Fibroblast of pulmonary artery (primary cell): ENCODE measurements at regions not wholly inside any gene's neighbourhood (a gene's known extent, or its start where the extent isn't known, plus 50 kb on each side); places are given as distances from the start of the nearest gene placed in this dataset.

Experiments
- DNase-seq: peaks from one replicate; pipeline ENCODE4 v3.0.0-alpha.2; 2010; ENCODE audit warnings: low read depth
- H3K4me3 ChIP-seq: replicated peaks from 2 replicates; pipeline ENCODE4 v1.5.1; 2011; ENCODE audit warnings: low read depth, mild to moderate bottlenecking, control low read depth, low read length, moderate library complexity
- TF ChIP-seq, protein P1 (sequence below): IDR thresholded peaks from 2 replicates; pipeline ENCODE4 v1.5.1; 2011; ENCODE audit warnings: mild to moderate bottlenecking, control low read depth, low read length, inconsistent platforms; ENCODE audit errors: missing control alignments

DNA sequence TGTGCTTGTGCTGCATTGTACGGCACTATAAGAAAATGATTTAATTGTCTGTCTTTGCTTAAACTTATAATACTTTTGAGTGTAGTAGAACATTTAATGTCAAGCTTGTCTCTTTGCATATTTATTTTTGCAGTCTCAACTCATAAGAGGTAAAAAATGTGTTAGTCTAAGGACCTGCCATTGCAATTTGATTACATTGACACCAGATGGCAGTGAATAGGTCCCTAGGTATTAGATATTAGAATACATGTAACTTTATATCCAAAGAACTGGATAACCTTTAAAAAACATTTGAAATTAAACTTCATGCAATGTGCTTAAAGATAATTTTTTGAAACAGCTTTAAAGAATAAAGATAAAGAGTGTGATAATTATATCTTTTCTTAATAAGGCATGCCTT, 1421.3 kb downstream of the OLFM4 start:
- H3K4me3 ChIP-seq, result no peak overlapping the region
- TF ChIP-seq, protein P1, sequence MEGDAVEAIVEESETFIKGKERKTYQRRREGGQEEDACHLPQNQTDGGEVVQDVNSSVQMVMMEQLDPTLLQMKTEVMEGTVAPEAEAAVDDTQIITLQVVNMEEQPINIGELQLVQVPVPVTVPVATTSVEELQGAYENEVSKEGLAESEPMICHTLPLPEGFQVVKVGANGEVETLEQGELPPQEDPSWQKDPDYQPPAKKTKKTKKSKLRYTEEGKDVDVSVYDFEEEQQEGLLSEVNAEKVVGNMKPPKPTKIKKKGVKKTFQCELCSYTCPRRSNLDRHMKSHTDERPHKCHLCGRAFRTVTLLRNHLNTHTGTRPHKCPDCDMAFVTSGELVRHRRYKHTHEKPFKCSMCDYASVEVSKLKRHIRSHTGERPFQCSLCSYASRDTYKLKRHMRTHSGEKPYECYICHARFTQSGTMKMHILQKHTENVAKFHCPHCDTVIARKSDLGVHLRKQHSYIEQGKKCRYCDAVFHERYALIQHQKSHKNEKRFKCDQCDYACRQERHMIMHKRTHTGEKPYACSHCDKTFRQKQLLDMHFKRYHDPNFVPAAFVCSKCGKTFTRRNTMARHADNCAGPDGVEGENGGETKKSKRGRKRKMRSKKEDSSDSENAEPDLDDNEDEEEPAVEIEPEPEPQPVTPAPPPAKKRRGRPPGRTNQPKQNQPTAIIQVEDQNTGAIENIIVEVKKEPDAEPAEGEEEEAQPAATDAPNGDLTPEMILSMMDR, result no peak
- DNase-seq, result no peak

DNA sequence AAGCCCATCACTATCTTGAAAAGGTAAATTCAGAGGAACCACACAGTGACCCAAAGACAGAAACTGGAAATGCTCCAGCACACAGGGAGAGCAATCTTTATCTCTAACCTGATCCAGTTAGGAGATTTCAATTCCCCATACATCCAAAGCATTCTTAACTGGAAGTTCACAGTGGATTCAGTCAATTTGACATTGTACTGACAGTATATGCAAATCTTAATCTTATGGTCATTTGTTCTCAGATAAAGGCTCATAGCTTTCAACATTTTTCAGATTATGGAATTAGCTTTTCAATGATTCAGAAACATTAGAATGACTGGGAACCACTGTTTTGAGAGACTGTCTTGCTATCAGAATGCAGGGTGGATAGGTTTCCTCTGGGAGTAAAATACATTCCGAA, 1455.6 kb downstream of the OLFM4 start:
- H3K4me3 ChIP-seq, result no peak overlapping the region
- DNase-seq, result no peak
- TF ChIP-seq, protein P1, result no peak

DNA sequence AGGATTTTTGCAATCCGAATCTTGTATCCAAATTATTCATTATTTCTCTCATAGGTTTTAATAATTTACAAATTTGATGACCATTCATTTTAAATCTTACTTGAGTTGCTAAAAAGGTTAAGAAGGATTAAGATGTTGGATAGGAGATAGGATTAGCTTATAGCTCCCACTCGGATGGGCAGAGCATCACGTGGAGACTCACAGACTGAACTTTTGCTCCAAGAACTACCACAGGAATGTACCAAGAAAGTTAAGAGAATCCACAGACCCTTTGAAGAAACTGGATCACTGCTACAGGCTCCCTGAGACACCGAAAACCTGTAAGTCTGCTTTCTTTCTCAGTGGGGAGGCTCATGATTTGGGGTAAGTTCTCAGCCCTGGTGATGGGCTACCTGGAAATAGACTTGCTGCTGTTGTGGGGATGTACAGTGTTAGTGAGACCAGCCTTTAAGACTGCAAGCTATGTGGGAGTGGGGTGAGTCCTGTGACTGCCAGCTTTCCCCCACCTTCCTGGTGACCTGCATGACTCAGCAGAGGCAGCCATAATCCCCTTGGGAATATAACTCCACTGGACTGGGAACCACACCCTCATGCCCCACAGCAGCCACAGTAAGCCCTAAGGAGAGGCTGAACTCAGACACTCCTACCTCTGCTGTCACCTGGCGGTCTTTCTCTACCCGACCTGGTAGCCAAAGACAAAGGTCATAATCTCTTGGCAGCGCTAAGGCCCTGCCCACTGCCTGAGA, 1458.0 kb downstream of the OLFM4 start:
- TF ChIP-seq, protein P1, result no peak
- H3K4me3 ChIP-seq, result no peak overlapping the region
- no peak for DNase-seq

DNA sequence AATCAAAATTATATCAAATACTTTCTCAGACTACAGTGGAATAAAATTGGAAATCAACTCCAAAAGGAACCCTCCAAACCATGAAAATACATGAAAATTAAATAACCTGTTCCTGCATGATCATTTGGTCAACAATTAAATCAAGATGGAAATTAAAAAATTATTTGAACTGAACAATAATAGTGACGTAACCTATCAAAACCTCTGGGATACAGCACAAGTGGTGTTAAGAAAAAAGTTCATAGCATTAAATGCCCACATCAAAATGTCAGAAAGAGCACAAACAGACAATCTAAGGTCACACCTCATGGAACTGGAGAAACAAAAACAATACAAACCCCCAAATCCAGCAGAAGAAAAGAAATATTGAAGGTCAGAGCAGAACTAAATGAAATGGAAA, 1460.7 kb downstream of the OLFM4 start:
- TF ChIP-seq, protein P1, result no peak
- H3K4me3 ChIP-seq, result no peak overlapping the region
- DNase-seq, result no peak

DNA sequence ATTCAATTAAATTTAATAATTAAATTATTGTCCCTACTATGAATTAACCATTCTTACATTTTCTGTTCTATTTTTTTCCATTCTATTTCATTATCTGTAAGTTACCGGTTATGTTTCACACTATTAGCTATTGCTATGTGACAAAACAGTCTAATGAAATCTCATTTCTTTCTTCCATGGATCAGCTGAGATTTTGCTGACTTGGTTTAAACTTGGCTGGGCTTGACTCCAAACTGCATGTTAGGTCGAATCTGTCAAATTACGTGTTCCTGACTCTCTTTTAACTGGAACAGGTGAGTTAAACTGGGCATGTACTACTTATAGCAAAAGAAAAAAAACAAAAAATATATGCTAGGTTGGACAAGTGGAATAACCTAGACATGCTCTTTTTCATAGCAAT, 1464.4 kb downstream of the OLFM4 start:
- no peak for DNase-seq
- no peak overlapping the region for H3K4me3 ChIP-seq
- TF ChIP-seq, protein P1, result no peak

DNA sequence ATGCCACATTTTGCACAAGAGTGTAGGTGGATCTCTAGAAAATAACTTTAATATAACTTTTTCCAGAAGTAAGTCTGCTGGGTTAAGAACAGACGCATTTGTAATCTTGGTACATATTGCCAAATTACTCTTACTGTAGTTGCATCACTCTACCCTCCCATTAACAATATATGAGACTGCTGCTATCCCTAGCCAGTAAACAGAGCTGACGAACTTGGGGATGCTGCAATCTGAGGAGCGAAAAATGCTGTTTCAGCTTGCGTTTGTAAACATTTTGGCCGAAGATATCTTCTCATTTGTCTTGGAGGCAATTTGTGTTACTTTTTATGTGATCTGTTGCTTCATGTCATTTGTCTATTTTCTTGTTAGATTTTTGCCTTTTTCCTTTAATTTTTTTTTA, 1482.8 kb downstream of the OLFM4 start:
- TF ChIP-seq, protein P1, result no peak
- H3K4me3 ChIP-seq, result no peak overlapping the region
- DNase-seq, result no peak

DNA sequence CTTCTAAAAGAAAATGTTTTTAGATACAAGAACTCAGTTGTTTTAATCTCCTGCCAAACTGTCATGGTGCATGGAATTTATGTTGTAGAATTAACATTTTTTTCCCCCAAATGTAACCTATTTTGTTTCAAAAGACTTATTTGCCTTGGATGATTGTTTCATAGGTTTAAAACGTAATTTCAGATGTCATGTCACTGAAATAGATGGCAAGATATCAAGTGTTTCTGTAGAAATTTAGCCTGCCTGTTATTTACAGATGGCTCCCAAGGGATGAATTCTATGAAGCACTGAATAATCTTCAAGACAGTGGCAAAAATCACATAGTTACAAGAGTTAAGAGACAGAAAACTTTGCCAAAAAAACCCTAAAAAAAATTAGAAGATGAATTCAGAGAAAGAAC, 1484.6 kb downstream of the OLFM4 start:
- TF ChIP-seq, protein P1, result no peak
- DNase-seq, result no peak
- H3K4me3 ChIP-seq, result no peak overlapping the region
